ENCODE measurements at regions not wholly inside any gene's neighbourhood (a gene's known extent, or its start where the extent isn't known, plus 50 kb on each side); places are given as distances from the start of the nearest gene placed in this dataset.
"Not testable (repeated sequence)": the region's sequence is repeated elsewhere in the genome, so short reads cannot be mapped to it uniquely, and the experiment has no call there.

DNA sequence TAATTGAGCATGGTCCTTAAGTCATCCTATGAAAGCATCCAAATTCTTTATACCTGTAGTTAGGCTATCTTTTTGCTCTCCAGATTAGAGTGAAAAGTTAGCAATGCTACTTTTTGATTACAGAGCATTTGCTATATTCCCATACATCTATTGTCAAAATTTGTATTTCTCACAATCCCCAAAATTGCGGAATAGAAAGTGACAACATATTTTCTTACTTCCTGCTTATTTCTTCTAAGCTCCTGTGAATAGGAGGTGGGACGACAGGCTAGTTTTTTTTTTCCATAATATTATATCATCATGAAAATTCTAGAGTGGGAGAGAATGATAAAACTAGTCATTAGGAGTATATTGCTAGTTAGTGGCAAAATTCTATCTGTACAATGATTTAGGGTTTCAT, 264.0 kb upstream of the DPYD start:
- no peak for DNase-seq

DNA sequence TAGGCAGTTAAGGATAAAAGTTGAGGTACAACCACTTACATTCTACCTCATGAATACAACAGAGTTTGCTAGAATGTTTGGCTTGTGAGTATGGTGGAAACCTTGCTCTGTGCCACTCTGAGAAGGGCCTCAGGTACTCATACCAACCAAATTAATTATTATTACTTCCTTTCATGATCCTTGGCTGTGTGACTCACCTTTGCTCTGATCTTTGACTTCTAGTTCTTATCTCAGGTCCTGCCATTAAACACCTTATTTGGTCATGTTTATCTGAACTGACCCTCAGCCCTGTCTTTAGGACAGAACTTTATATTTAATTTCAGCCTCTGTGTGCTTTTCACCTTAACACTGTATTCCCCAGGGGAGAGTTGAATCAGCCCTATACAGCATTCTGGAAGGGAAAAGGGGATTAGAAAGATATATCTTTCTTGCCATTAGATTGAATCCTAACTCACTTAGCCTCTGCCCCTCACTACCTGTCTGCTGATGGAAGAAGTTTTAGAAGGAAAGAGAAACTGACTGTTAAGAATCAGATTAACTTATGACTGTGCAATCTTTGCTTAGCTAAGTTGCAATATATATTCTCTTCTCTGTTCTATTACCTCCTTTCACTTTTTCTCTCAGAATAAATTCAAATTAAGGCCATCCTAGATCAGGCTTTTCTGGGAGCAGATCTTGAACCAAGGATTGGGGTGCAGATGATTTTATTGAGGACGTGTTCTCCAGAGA, 260.4 kb upstream of the DPYD start:
- no peak for DNase-seq

DNA sequence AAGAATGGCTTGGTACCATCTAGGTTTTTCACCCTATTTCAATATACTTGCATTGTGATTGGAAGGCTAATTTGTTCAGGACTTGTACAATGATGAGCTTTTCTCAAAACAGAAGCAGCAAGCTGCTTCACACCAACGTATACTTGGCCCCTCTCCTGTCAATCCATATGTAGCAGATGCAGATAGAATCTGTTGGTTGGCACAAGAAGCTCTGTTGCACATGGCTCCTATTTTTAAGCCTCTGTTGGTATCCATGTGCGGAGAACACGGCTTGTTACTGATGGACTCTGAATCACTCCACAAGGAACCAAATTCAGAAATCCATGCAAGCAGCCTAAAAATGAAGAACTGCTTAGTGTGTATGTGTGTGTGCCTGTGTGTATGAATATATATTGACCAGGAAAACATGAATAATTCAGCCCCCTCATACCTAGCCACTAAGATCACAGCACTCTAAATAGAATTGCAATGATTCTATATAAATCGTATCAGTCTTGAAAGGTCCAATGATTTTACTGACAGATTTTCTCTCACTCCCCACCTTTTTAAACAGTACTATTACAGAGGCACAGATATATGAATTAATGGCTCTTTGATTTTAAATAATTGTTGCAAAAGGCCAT, 258.4 kb upstream of the DPYD start:
- DNase-seq: no peak

DNA sequence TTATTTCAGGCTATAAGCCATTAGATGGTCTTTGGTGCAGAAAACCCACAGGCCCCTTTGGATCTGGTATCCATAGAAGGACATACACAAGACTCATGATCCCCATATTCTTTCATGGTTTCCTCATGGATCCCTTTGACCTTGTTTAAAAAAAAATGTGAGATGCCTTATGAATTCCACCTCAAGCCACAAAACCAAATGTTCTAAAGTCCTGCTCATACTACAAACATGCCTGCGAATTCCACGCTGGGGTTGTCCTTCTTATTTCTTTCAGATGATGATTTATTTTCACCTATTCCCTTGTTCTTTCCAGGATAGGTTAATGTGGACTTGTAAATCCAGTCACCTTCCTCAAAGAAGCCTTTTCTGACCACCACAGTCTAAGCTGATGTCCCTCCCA, 256.9 kb upstream of the DPYD start:
- no peak for DNase-seq

DNA sequence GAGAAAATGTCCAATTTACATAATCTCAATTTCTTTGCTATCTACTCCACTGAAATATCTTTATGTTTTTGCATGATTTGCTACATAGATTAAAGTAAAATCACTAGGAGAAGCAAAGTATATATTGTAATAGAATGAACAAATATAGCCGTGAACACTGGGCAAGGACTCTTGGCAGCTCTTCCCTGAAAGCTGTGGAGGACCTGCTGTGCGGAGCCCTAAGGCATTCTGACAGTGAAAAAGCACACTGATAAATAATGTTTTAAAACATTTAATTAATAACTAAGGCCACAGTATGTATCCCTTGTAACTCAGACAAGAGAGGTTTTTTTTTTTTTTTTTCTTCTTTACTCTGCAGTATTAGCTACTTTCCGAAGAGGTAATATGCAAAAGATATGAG, 256.1 kb upstream of the DPYD start:
- DNase-seq: peak; percentile 43

DNA sequence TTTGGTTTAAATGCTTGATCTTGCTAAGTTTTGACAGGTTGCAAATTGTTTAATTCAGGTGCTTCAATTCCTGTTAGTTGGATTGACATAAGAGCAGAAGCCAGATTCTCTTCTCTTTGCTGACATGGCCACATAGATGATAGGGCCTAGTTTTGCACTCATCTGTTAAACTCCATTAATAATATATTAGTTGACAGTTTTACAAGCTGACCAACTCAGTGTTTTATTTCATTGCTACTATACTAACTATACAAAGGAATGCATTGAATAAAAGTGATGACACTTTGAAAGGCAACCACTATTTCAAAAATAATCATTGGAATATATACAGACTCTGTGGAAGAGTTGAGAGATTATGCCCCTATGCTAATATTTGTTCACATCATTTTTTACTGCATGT, 255.6 kb upstream of the DPYD start:
- peak; percentile 23 for DNase-seq

DNA sequence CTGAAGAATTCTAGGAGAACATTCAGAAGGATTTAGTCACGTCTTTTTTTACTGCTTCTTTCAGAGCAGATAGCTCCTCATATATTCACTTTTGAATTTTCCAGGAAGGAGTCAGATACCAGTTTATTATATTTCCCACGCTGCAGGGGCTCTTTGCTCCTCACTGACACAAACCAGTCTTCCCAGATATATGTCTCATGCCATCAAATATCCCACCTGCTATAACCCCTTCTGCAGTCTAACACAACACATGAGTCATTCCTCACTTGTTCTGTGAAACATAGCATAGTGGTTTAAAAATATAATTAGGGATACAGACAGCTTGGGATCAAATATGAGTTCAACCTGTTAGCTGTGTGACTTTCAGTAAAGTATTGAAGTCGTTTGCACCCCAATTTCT, 251.7 kb upstream of the DPYD start:
- DNase-seq: no peak

DNA sequence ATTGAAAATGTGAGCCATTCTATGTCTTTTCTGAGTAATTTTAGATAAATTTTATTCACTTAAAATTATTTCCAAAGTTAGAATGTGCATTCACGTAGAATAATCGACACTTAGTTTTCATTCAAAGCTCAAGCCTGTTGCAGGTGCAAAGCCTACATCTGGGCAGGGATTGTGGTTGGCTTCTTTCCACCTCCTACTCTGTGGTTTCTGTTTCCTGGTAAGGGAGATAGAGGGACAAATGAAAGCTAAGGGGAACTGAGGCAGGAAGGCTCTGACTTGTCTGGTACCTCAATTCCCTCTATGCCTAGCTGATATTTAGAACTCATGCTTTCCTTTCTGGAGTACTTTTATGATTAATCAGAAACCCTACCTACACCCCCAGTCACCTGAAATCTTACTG, 251.2 kb upstream of the DPYD start:
- no peak for DNase-seq

DNA sequence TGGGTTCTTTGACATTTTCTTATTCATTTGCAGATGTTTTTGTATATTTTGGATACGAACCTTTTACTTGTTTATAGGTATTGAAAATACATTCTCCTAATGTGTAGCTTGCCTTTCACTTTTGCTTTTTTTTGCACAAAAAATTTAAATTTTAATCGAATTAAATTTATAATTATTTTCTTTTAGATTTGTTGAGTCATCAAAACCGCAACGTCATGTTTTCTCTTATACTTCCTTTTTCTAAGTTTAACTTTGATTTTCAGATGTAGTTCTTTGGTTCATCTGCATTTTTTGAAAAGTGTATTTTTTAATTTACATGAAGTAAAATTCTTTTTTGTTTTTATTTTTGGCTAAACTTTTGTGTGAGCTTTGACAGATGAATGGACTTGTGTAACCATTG, 243.7 kb upstream of the DPYD start:
- DNase-seq: no peak

DNA sequence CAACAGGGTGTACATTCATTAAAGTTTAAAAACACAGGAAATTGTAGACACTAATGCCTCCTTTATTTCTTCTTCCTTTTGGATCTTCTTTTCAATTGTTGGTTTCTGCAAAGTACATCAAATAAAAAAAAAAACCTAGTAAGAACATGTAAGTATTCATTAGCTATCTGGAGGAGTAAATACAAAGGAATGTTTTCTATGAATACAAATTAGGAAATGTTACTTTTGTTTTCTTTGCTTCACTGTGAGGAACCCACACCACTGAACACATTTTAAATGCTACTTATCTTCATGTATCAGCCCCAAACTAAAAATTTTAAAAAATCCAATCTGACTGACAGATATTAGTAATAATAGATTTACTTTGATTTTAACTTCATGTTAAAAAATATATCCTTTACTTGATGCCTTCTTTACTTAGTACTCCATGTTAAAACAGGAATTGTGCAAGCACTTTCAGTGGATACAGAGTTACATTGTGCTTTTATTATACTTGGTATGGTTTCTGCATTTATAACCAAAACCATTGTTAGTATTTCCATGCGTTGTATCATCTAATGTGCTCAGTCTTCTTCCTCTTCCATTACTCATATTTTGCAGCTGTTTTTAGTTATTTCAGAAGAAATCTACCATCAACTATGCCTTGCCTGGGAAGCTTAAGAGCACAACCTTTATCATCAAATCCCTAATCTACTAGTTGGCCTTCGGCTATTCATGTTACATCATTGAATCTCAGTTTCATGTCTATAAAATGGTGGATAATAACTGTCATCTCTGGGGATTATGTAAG, 236.9 kb upstream of the DPYD start:
- DNase-seq: no peak

DNA sequence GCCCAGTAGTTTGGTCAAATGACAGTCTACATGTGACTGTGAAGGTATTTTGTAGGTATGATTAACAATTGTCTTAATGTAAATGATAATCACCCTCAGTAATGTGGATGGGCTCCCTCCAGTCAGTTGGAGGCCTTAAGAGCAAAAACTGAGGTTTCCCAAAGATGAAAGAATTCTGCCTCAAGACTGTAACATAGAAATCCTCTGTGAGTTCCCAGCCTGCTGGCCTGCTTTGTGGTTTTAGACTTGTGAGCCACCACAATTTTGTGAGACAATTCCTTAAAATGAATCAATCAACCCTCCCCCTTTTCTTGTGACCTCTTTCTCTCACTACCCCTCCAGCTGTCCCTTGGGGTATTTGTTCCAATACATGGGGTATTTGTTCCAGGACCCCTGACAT, 226.4 kb upstream of the DPYD start:
- no peak for DNase-seq

DNA sequence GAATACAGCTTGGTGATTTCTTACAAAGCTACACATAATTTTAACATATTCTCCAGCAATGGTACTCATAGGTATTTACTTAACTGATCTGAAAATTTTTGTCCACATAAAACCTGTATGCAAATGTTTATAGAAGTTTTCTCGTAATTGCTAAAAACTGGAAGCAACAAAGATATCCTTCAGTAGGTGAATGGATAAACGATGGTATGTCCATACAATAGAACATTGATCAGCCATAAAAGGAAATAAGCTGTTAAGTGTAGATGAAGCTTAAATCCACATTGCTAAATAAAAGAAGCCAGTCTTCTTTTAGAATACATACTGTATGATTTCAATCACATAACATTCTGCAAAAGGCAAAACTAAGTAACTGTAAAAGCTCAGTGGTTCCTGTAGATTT, 224.8 kb upstream of the DPYD start:
- no peak for DNase-seq

DNA sequence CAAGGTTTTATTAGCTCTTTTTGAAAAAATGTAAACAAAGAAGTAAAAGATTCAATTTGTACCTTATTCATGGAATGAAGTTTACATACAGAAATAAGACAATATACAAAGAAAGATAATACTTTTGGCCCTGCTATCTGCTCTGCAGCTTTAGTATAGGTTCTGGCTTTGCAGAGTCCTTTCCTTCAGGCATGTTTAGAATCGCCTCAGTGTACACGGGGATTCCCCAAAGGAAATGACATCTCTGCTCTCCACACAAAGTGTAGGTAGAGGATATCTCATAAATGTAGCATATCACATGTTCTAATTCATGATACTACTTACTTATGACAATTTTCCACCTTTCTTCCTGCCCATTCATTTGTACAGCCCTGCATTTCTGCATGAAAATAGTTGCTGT, 222.6 kb upstream of the DPYD start:
- DNase-seq: no peak

DNA sequence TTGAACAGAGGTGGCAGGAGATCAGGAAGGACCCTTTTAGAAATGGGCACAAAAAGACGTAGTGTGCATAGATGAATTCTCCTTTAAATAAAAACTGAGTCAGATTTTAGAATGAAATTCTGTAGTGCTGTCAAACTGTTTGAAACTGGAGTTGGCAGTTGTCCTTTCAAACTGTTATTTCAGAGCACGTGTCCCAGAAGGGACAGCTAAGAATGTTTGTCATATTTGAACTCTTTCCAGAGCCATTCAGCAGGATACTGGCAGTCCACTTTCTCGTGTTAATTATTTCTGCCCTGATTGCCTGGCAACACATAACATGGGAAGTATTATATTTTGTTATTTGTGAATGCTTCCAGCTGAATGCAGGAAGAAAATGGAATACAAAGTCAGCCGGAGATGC, 212.3 kb upstream of the DPYD start:
- no peak for DNase-seq

DNA sequence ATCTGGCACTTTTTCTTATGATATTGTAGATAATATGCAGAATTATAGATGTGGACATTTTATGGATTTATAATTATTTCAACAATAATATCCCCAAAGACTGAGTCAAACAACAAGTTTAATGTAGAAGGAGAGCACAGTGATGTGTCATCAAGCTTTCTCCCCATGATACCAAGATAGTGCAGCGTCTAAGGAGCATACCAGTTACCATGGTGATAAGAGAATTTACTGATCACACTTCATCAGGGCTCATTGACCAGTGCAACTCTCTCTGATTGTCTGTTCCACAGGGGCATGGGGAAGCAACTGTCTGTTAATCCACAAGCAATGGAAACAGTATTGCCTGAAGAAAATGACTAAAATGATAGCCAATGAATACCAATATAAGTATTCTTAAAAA, 209.6 kb upstream of the DPYD start:
- no peak for DNase-seq

DNA sequence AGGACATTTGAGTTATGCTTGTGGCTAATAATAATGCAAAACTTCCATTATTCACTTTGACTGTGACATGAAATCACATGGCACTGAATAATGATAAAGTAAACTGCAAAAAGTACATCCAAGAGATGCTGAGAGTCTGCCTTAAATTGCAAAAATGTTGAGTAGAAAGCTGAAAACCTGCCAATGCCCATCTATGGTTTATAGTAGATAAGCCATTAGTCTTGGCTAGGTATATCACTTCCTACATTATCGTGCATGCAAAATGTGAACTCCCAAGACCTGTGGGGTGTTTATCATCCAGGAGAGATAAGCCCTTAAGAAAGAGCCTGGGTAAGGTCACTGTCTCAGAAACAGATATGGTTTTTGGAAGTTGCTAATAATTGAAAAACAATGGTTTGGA, 208.7 kb upstream of the DPYD start:
- no peak for DNase-seq

DNA sequence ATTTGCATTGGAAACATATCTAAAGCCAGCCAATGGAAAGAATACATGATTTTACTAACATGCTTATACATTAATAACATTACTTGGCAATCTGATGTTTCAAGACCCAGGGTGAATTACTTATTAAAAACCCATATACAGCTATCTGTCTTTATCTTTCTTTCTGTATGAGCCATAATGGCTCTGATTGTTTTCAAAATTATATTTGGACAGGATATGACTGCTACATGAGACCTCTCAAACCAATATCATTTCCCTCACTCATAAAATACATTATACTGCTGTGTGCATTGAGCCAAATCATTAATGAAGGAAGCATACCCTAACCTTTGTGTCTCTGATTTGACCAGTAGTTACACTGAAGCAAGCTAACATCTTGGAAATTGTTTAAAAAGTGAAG, 205.9 kb upstream of the DPYD start:
- DNase-seq: no peak

DNA sequence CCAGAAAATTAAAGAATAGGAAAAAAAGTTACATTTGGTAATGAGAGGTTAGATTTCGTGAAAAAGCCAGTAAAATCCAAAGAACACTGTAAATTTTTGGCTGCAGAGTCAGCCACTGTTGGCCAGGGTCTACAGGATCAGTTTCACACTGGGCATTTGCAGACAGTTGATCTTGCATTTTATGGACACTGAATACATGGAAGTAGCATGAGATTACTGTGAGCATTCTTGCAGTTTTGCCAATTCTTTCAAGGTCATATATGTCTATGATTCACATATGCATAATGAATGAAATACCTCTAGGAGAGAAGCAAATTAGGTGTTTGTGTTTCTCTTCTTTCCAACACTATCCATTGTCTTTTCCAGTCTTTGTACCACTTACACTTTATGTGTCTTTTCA, 200.8 kb upstream of the DPYD start:
- no peak for DNase-seq

DNA sequence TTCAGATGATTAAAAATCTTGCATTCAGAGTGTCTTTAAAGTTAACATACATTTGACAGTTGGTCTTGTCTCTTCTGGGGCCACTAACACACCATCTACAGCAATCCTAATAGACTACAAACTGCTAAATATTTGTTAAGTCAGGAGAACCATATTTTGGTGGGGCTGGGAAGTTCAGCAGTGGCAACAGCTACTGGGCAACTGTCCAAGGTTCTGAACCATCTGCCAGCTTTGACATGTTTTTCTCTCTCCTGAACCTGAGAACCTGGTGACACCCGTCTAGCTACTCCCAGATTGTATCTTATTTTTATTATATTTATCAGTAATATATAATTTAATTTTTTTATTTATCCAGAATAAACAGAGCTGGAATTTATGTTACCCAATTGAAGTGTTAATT, 199.0 kb upstream of the DPYD start:
- peak; percentile 86 for DNase-seq

DNA sequence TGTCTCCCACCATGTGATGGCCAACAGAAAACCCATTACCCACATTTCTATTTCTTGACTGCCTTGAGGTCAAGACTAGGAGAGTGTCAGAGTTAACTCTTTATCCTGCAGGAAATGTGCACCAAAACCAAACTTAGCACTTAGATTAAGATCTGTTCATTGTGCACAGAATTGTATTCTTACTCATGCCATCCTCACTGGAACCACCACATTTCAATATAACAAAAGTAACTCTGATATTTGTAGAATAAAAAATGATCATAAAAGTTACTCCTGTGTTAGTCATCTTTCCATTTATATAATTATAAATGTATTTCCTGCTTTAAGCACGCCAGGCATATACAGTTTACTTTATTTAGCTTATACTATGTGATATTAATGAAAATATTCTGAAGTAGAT, 193.0 kb upstream of the DPYD start:
- no peak for DNase-seq

DNA sequence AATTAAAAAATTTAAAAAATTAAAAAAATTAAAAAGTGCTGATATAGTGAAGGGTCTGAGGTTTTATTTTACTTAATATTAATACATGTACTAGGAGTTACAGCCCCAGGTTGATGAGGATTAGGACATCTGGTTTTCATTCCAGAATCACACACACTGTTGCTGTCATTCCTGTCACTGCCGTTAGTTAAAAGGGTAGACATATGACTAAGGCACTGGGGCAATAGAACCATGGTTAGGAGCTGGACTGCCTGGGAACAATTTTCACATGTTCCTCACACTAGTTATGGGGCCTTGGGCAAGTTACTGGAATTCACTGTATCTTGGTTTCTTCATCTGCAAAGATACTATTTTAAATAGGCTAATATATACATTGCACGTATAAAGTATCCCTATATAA, 191.8 kb upstream of the DPYD start:
- no peak for DNase-seq

DNA sequence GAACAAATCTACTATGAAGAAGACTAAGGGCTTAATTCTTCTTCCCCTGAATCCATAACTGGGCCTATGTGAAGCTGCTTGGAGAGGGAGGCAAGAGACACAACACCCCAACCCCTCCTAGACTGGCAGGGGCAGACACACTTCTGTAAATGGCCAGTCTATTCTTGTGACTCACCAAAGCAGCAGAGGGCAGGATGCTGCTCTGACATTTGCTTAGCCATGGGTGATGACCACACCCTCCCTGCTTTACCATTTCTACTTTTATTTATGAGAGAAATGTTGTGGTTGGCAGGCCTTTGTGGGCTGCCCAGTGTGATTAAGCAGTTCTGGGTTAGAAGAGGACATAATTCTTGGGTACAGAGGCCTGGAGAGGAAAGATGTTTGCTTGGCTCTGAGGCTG, 189.8 kb upstream of the DPYD start:
- peak; percentile 18 for DNase-seq

DNA sequence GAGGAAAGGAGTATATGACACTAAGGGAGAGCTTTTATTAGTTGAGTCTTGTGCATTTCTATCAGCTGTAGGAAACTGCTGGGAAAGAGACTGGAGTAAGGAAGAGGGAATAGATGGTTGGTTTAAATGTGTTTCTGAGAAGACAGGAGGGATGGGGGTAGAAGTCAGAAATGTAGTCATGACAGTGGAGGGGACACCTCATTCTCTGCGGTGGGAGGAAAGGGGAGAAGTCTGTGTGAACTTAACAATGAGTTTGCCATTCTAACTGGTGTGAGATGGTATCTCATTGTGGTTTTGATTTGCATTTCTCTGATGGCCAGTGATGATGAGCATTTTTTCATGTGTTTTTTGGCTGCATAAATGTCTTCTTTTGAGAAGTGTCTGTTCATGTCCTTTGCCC, 187.5 kb upstream of the DPYD start:
- not testable (repeated sequence) for DNase-seq

DNA sequence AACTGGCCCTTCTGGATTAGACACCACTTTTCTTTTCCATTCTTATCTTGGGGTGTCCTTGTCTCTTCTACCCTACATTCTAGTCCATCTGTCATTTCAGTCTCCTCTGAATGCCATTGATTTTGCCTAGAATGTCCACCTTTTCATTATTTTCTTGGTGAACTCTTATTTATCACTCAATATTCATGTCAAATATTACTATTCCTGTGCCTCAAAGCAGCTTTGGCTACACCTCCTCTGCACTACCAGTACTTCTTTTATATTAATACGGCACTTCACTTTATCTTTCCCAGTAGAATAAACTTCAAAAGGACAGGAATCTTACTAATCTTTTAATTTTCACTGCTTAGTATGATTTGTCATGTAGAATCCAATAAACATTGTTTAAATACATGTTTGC, 186.4 kb upstream of the DPYD start:
- DNase-seq: no peak

Measured in NCI-H69 (cell line).